NOMO-1 treated with DMSO at 0.1 percent for 48 hours (cell line): ENCODE measurements at regions not wholly inside any gene's neighbourhood (a gene's known extent, or its start where the extent isn't known, plus 50 kb on each side); places are given as distances from the start of the nearest gene placed in this dataset.

Experiments
- DNase-seq: peaks from one replicate; lab custom pipeline; 2025; ENCODE audit not compliant: unreplicated experiment; lab: John Stamatoyannopoulos, UW

DNA sequence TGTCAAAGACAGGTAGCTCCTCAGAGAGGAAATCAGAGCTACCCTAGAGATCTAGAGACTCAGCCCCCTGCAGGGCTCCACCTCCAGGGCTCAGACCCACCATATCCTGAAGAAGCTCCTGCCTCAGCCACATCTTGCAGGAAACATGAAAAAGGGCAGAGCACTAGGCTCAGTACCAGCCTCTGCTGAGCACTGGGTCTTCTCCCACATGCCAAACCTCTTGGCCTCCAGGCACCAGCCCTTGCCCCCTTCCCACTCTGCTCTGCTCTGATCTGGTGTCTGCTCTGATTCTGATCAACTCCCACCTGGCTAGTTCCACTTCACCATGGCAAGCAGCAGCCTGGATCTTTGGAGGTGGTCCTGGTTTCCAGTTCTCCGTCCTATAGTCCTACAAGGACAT lies 114.3 kb upstream of the SLC66A3 start:
- no peak for DNase-seq

- no peak for DNase-seq
These were observed 112.4 kb upstream of the SLC66A3 start for GRCh38 chr2:11042841-11043240.

DNA sequence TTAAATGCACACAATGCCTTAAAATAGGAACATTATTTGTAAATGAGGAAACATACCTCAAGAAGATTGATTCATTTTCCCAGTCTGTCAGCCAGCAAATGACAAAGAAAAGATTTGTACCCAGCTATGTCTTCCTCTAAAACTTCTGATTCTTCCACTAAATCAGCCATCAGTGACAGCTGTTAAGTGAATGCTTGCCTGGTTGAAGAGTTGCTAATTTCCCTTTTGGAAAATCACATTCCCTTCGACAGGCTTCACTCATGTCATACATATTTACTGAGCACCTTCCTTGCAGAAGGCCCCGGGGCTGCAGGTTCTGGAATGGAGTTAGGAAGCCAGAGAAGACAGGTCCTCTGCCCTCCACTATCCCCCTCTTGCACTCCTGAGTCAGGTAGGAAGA lies 112.0 kb upstream of the SLC66A3 start:
- DNase-seq, result no peak

DNA sequence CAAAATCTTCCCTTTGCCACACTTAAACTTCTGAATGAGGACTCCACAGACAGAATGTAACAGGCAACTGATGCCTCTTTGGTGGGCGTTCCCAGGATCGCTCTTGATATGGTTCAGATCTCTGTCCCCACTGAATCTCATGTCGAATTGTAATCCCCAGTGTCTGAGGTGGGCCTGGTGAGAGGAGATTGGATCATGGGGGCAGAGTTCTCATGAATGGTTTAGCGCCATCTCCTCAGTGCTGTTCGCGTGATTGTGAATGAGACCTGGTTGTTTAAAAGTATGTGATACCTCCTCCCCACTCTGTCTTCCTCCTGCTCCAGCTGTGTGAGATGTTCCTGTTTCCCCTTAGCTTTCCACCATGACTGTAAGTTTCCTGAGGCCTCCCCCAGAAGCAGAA lies 111.1 kb upstream of the SLC66A3 start:
- no peak for DNase-seq

DNA sequence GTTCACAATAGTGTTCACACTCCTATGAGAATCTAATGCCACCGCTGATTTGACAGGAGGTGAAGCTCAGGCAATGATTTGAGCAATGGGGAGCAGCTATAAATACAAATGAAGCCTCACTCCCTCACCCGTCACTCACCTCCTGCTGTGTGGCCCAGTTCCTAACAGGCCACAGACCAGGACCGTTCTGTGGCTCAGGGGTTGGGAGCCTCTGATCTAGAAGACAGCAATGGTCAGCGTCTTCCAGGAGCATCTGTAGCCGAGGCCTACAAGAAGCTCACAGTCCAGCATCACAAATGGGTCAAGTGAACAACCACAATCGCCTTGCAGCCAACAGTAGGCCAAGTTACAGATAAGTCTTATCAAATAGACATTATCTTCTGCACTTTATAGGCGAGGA lies 110.0 kb upstream of the SLC66A3 start:
- no peak for DNase-seq

DNA sequence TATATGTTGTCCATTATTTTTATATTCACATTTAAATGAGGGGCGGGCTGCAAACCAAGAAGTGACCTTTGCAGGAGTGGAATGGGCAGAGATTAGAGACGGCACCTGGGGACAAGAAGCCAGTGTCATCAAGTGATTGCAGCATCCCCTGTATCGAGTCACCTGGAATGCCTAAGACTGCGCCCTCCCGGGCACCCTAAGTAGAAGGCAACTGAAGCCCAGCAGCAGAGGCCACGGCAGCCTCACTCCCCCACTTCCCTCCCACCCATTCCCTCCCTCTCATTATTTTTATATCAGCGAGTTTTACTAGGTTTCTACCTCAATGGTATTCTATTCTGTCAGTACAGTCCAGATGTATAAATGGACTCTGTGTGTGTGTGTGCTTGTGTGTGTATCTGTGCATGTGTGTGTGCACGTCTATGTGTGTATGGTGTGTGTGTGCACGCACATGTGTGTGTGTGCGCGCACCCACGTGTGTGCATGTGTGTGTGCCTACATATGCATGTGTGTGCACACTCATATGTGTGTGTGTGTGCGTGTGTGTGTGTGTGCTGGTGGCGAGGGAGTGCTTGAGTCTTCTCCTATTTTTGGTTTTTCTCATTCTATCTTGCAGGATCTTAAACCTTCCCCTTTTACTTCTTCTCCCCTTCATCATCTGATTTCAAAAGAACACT lies 106.8 kb upstream of the SLC66A3 start:
- DNase-seq, result no peak

- DNase-seq, result no peak
These were observed 104.7 kb upstream of the SLC66A3 start for GRCh38 chr2:11050565-11050964.

GRCh38 chr2:11051280-11051679 lies 104.0 kb upstream of the SLC66A3 start:
- no peak for DNase-seq

DNA sequence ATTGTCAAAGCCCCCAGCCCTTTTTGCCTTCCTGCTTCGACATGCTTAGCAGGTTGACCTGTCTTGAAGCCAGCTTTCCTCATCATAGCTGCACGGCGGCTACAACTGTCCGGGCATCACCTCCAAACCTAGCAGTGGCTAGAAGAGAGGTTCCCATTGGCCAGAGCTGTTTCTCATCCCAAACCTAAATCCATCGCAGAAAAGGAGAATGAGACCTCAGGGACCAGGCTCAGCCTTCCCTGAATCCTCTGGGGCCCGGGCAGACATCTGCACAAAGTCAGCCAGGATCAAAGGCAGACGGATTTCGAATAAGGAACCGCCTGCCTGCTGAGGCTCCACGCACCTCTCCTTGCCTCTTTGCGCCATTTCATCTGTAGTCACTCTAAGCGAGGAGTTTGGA lies 101.7 kb upstream of the SLC66A3 start:
- no peak for DNase-seq

GRCh38 chr2:11054783-11055678 lies 100.2 kb upstream of the SLC66A3 start:
- no peak for DNase-seq

DNA sequence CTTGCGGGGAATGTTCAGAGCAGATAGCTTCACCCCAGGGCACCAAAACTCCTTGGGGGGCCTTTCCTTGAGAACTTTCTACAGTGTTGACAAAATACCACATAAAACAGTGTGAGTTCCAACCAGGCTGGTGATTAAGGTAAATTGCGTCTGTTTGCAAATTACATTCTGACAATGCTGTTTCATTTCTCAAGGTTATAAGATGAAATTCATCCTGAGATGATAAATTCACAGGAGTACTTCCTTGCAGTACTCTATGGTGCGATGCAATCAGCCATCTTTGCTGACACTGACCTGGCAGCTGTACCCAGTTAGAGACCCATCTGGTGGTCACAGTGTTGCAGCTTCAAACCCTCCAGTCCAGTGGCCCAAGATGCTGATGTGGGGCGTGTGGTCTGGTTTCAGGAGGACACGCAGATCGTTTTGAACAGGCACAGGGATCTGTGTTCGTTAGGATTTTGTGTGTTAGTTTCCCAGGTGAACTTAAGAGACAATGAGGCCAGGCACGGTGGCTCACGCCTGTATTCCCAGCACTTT lies 99.5 kb upstream of the SLC66A3 start:
- no peak for DNase-seq

- no peak for DNase-seq
These were observed 98.7 kb upstream of the SLC66A3 start for GRCh38 chr2:11056614-11057013.

DNA sequence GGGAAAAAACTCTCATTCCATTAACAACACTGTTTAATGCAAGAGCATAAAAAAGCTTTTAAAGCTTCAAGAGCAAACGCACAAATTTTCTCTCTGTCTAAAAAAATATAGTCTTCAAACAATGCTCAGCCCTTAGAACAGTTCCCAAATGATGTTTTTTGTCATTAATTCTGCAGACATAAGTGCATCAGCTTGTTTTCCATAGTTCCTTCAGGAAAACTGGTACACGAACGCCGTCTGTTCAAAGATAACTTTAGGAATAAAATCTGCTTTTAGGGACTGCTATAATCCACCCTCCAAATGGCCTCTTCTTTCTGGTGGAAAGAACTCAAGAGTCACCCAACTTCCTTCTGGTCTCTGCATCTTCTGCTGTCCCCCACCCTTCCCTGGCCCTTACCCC lies 98.2 kb upstream of the SLC66A3 start:
- no peak for DNase-seq

DNA sequence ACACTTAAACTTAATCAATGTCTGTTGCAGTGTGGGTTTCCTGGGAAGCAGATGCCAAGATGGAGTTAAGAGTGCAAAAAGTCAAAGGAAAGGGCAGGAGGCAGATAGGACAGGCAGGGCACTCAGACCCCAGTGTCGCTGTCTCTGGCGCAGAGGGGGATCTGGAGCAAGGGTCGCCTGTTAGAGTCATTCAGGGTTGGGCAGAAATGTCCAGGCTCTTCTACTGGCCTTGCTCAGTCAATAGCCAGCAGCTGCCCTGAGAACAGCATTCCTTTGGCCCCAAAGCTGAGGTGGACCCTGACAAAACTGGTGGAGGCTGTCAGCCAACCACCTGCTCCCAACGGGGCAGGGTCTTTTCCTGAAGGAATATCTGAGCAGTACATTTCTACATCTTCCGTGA lies 97.1 kb upstream of the SLC66A3 start:
- no peak for DNase-seq

GRCh38 chr2:11060376-11061169 lies 94.7 kb upstream of the SLC66A3 start:
- no peak for DNase-seq

GRCh38 chr2:11065833-11066485 lies 89.3 kb upstream of the SLC66A3 start:
- DNase-seq, result no peak

- no peak for DNase-seq
These were observed 87.8 kb upstream of the SLC66A3 start for GRCh38 chr2:11067221-11068078.

- DNase-seq, result no peak
These were observed 87.1 kb upstream of the SLC66A3 start for GRCh38 chr2:11068079-11068741.

DNA sequence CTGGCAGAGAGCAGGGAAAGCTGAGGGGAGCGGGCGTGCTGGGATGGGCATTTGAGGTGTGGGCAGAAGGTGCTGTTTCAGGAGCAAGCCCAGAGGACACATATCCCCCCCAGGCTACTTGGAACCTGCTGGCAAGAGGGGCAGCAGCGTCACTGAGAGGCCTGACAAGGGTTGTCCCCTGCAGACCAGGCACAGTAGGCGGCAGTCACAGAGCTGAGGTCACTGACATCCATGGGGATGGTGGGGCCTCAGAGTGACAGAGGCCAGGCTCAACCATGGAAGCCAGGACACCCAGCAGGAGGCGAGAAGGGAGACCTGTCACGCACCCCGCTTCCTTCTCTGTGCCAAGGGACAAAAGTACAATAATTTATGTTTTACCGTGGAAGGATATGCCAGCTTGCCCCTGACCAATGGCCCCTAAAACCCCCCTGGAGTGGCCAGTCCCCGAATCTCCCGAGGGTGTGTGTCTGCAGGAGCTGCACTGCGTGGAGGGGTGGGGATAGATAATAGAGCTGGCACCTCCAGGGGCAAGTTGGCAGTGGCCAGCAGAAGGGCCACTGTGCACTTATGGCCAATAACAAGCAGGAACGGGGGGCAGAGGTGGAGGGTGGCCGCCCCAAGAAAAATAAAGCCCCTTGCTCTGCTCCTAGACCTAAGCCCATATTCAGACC lies 86.3 kb upstream of the SLC66A3 start:
- DNase-seq, result no peak
